Endodermal cell (in vitro differentiated cells): ENCODE measurements at regions not wholly inside any gene's neighbourhood (a gene's known extent, or its start where the extent isn't known, plus 50 kb on each side); places are given as distances from the start of the nearest gene placed in this dataset.

Experiments used
- DNase-seq: peaks from one replicate; pipeline ENCODE4 v3.0.0-alpha.2; 2017
- H3K27ac ChIP-seq: 2 replicates; pipeline ENCODE4 v1.5.1; 2013; ENCODE audit warnings: mild to moderate bottlenecking, low read depth, low read length, moderate library complexity
- H3K27me3 ChIP-seq: 2 replicates; pipeline ENCODE4 v1.6.1; 2013; ENCODE audit warnings: mild to moderate bottlenecking, low read length, moderate library complexity; ENCODE audit not compliant: insufficient read depth, control insufficient read depth, poor library complexity, severe bottlenecking
- H3K36me3 ChIP-seq: 2 replicates; pipeline ENCODE4 v1.7.0; 2013; ENCODE audit warnings: mild to moderate bottlenecking, low read length, moderate library complexity; ENCODE audit not compliant: control insufficient read depth, insufficient read depth
- H3K4me1 ChIP-seq: one replicate; pipeline ENCODE4 v1.7.0; 2013; ENCODE audit warnings: low read length; ENCODE audit not compliant: control insufficient read depth, insufficient read depth
- H3K4me3 ChIP-seq: 2 replicates; pipeline ENCODE4 v1.5.1; 2013; ENCODE audit warnings: mild to moderate bottlenecking, low read length, moderate library complexity
- H3K9ac ChIP-seq: 2 replicates; pipeline ENCODE4 v1.6.1; 2013; ENCODE audit warnings: mild to moderate bottlenecking, low read length, moderate library complexity; ENCODE audit not compliant: poor library complexity, severe bottlenecking; ENCODE audit errors: extremely low read depth
- H3K9me3 ChIP-seq: 2 replicates; pipeline ENCODE4 v1.6.1; 2013; ENCODE audit warnings: mild to moderate bottlenecking, low read length, moderate library complexity; ENCODE audit not compliant: control insufficient read depth
- H3K27ac Mint-ChIP-seq: 2 replicates; pipeline ENCODE4 v1.8.0; 2020; ENCODE audit warnings: mixed read lengths
- H3K27me3 Mint-ChIP-seq: 2 replicates; pipeline ENCODE4 v1.8.0; 2021; ENCODE audit warnings: mild to moderate bottlenecking, mixed read lengths; ENCODE audit not compliant: insufficient read depth
- H3K36me3 Mint-ChIP-seq: 2 replicates; pipeline ENCODE4 v1.8.0; 2020; ENCODE audit warnings: low read depth, mixed read lengths
- H3K4me1 Mint-ChIP-seq: 2 replicates; pipeline ENCODE4 v1.8.0; 2020; ENCODE audit warnings: mixed read lengths
- H3K4me3 Mint-ChIP-seq: 2 replicates; pipeline ENCODE4 v1.8.0; 2020; ENCODE audit warnings: mild to moderate bottlenecking, moderate library complexity, mixed read lengths
- H3K9me3 Mint-ChIP-seq: 2 replicates; pipeline ENCODE4 v1.8.0; 2020; ENCODE audit warnings: mild to moderate bottlenecking, mixed read lengths
- WGBS, 2 experiments: methylation state at CpG; one replicate each; pipeline versions ENCODE4 v1.1.5 to v1.1.7; 2013; ENCODE audit warnings: missing lambda C conversion rate in 2 of 2, mixed read lengths in 1 of 2; ENCODE audit not compliant: insufficient coverage in 1 of 2, insufficient read length in 1 of 2; 5-methylcytosine and 5-hydroxymethylcytosine counted together
- TF ChIP-seq, protein P1 (sequence below): fragments of 200-600 bp; sonication (generic); conservative IDR thresholded peaks from 2 replicates; pipeline ENCODE4 v1.5.0; 2021; ENCODE audit warnings: antibody characterized with exemption, mild to moderate bottlenecking

DNA sequence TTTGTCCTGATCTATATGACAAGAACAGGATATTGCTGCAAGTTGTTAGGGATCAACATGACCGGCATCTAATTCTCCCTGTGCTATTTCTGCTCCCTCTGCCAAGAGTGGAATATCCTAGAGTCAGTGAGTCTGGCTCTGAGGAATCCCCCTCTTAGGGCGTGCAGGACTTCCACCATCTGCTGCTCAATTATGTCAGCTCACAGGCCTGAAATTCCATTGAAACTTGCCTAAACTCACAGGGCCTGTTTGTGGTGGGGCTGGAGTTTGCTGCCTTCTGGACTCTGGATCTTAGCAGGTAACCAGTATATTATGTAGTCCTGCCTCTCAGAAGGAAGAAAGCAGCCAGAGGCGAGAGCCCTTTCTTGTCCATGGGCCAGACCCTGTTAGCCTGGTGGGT, 323.0 kb downstream of the TSN start:
- peaks cover 8% of the 10 kb centered on the region for H3K4me1 Mint-ChIP-seq
- H3K9me3 Mint-ChIP-seq: no peaks in the 10 kb centered on the region
- Histone ChIP-seq H3K27me3 (no peaks in the 10 kb centered on the region), H3K4me1 (no peaks in the 10 kb centered on the region), H3K9ac (no peak overlapping the region), H3K9me3 (no peaks in the 10 kb centered on the region), H3K4me3 (no peak overlapping the region), H3K27ac (no peak overlapping the region), H3K36me3 (no peaks in the 10 kb centered on the region)
- no peak for DNase-seq
- no peaks in the 10 kb centered on the region for H3K36me3 Mint-ChIP-seq
- TF ChIP-seq, protein P1, sequence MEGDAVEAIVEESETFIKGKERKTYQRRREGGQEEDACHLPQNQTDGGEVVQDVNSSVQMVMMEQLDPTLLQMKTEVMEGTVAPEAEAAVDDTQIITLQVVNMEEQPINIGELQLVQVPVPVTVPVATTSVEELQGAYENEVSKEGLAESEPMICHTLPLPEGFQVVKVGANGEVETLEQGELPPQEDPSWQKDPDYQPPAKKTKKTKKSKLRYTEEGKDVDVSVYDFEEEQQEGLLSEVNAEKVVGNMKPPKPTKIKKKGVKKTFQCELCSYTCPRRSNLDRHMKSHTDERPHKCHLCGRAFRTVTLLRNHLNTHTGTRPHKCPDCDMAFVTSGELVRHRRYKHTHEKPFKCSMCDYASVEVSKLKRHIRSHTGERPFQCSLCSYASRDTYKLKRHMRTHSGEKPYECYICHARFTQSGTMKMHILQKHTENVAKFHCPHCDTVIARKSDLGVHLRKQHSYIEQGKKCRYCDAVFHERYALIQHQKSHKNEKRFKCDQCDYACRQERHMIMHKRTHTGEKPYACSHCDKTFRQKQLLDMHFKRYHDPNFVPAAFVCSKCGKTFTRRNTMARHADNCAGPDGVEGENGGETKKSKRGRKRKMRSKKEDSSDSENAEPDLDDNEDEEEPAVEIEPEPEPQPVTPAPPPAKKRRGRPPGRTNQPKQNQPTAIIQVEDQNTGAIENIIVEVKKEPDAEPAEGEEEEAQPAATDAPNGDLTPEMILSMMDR: no peak
- no peak overlapping the region for H3K4me3 Mint-ChIP-seq
- no peak overlapping the region for H3K27ac Mint-ChIP-seq
- no peaks in the 10 kb centered on the region for H3K27me3 Mint-ChIP-seq
- WGBS, 2 experiments: 87 to 100% methylated on average over 1 to 3 of the region's 3 CpGs

DNA sequence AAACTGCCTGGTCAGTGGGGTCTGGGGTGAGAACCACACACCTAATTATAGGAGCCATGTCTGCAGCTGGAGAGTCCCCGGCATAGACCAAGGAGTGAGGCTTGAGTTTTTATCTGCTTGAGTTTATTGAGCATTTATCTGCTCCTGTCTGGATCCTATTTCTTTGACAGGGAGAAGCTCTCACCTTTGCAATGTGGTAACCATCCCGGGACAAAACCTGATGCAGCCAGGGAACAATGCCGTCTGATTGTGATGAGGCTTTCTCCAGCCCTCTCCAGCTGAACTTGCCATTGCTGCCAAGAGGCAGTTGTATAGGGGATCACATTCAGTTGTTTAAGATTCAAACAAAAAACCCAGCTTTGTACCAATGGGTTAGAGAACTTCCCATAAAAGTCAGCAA, 324.4 kb downstream of the TSN start:
- peaks cover 8% of the 10 kb centered on the region for H3K4me1 Mint-ChIP-seq
- no peaks in the 10 kb centered on the region for H3K27me3 ChIP-seq
- TF ChIP-seq, protein P1: no peak
- no peak overlapping the region for H3K4me3 ChIP-seq
- no peak overlapping the region for H3K27ac ChIP-seq
- DNase-seq: no peak
- no peaks in the 10 kb centered on the region for H3K27me3 Mint-ChIP-seq
- H3K9me3 Mint-ChIP-seq: no peaks in the 10 kb centered on the region
- H3K9ac ChIP-seq: no peak overlapping the region
- H3K4me3 Mint-ChIP-seq: no peak overlapping the region
- WGBS, 2 experiments: 84 to 89% methylated on average over 2 to 3 of the region's 3 CpGs
- no peaks in the 10 kb centered on the region for H3K9me3 ChIP-seq
- no peaks in the 10 kb centered on the region for H3K4me1 ChIP-seq
- H3K27ac Mint-ChIP-seq: no peak overlapping the region
- no peaks in the 10 kb centered on the region for H3K36me3 Mint-ChIP-seq
- H3K36me3 ChIP-seq: no peaks in the 10 kb centered on the region

DNA sequence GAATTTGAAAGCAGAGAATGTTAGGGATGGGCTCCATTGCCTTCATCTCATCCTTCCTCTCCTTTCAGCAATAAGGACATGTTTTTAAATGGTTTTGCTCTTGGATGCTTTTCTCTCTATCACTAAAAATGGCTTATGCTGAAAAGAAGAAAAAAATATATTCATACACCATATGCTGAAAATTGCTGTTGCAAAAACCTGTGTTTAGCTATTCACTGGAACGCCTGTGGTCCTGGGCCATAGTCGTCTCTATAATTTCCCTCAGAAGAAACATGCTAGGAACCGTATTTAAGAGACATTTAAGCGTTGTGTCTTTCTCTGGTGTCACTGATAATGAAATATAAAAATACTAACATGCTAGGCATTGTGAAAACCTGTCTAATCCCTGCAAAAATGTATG, 324.9 kb downstream of the TSN start:
- WGBS, 2 experiments: 75 to 100% methylated on average over 2 to 4 of the region's 4 CpGs
- Mint-ChIP-seq H3K4me3 (no peak overlapping the region), H3K27ac (no peak overlapping the region), H3K27me3 (no peaks in the 10 kb centered on the region), H3K36me3 (no peaks in the 10 kb centered on the region), H3K4me1 (peaks cover 8% of the 10 kb centered on the region), H3K9me3 (no peaks in the 10 kb centered on the region)
- Histone ChIP-seq H3K4me3 (no peak overlapping the region), H3K27me3 (no peaks in the 10 kb centered on the region), H3K9me3 (no peaks in the 10 kb centered on the region), H3K36me3 (no peaks in the 10 kb centered on the region), H3K9ac (no peak overlapping the region), H3K27ac (no peak overlapping the region), H3K4me1 (no peaks in the 10 kb centered on the region)
- no peak for DNase-seq
- TF ChIP-seq, protein P1: no peak
